ENCODE measurements at regions not wholly inside any gene's neighbourhood (a gene's known extent, or its start where the extent isn't known, plus 50 kb on each side); places are given as distances from the start of the nearest gene placed in this dataset.

DNA sequence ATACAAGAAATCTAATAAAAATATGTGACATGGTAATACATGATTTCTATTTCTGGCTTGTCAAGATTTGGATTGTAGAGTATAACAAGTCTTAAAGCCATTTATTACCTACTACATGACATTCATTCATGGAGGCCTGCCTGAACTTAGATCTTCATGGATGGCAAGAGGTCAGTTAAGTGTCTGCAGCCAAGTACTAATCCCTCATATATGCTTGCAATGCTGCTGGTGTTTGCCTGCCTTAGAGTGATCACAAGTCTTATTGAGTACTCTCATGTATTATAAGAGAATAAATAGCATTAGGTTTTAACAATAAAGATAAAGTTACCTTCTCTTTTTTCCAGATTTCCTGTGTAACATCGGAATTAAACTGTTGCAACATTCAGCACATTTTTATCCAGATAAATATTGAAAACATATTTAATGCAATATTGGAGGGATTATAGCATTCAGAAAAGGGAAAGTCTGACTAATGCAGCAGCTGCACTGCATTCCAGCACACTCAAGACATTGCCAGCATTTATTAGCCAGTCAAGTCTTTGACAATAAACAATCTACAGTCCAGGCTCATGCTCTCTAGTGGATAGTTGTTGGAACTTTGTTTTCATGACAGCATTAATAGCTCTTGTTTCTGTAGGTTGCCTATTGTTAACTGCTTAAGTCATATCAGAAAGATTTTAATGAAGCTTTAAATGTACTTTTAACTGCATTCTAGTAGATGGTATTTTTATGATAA is 737.1 kb downstream of the FAT4 start:
- TF ChIP-seq, protein P1, sequence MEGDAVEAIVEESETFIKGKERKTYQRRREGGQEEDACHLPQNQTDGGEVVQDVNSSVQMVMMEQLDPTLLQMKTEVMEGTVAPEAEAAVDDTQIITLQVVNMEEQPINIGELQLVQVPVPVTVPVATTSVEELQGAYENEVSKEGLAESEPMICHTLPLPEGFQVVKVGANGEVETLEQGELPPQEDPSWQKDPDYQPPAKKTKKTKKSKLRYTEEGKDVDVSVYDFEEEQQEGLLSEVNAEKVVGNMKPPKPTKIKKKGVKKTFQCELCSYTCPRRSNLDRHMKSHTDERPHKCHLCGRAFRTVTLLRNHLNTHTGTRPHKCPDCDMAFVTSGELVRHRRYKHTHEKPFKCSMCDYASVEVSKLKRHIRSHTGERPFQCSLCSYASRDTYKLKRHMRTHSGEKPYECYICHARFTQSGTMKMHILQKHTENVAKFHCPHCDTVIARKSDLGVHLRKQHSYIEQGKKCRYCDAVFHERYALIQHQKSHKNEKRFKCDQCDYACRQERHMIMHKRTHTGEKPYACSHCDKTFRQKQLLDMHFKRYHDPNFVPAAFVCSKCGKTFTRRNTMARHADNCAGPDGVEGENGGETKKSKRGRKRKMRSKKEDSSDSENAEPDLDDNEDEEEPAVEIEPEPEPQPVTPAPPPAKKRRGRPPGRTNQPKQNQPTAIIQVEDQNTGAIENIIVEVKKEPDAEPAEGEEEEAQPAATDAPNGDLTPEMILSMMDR (IDR thresholded peaks at IDR 0.05), result peak in 2 of 4 experiments; percentile 12 to 22
- TF ChIP-seq POLR2A (IDR thresholded peaks at IDR 0.05), result no peak
- TF ChIP-seq EP300 (IDR thresholded peaks at IDR 0.05), result no peak
- peak in 2 of 4 donors; percentile 47 to 52 for TF ChIP-seq POLR2AphosphoS5 (IDR thresholded peaks at IDR 0.05)
